GM12892 (cell line): ENCODE measurements at regions not wholly inside any gene's neighbourhood (a gene's known extent, or its start where the extent isn't known, plus 50 kb on each side); places are given as distances from the start of the nearest gene placed in this dataset.

Source experiments
- POLR2A ChIP-seq: IDR thresholded peaks from 2 replicates; pipeline ENCODE4 v1.6.1; 2011; ENCODE audit warnings: low read depth, low read length, control low read depth
- POLR2AphosphoS5 ChIP-seq: IDR thresholded peaks from 2 replicates; pipeline ENCODE4 v1.6.1; 2011; ENCODE audit warnings: low read depth, low read length, control low read depth
- TAF1 ChIP-seq: IDR thresholded peaks from 2 replicates; pipeline ENCODE4 v1.6.1; 2011; ENCODE audit warnings: low read depth, mild to moderate bottlenecking, control low read depth, low read length, borderline replicate concordance

DNA sequence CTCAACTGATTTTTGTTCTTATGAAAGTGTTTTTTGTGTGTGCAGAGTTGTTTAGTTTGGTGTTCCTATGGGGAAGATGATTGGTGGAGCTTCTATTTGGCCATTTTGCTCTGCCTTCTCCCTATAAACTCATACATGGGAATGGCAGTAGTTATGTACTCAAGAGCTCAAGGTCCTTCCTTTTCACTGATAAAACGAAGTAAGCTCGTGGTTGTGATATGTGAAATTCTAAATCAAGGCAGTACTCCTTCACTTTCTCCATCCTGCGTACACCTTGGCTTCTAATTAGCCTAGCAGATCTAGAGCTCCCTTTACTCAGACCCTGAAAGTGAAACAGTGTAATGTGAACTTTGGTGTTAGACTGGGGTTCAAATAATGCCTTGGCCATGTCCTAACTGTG lies 159.3 kb upstream of the TNC start:
- TF ChIP-seq POLR2A (no peak), TAF1 (no peak), POLR2AphosphoS5 (no peak)
